HCT116 (cell line): ENCODE measurements at regions not wholly inside any gene's neighbourhood (a gene's known extent, or its start where the extent isn't known, plus 50 kb on each side); places are given as distances from the start of the nearest gene placed in this dataset.

Source experiments
- CTCF ChIP-seq, 3 experiments: fragments of 200-600 bp in 1 of 3; sonication (generic) in 1 of 3; IDR thresholded peaks in 2 of 3; conservative IDR thresholded peaks in 1 of 3; 2 replicates each; pipeline ENCODE4 v1.5.1; 2012 to 2017; ENCODE audit warnings: low read depth in 2 of 3, low read length in 2 of 3, antibody characterized with exemption in 1 of 3, borderline replicate concordance in 1 of 3, control low read depth in 1 of 3, mild to moderate bottlenecking in 1 of 3, mixed read lengths in 1 of 3, mixed run types in 1 of 3, moderate library complexity in 1 of 3; ENCODE audit not compliant: insufficient read depth in 1 of 3
- JUND ChIP-seq: IDR thresholded peaks from 2 replicates; pipeline ENCODE4 v1.6.1; 2012
- POLR2A ChIP-seq: IDR thresholded peaks from 2 replicates; pipeline ENCODE4 v1.7.0; 2011; ENCODE audit warnings: borderline replicate concordance; ENCODE audit not compliant: insufficient read depth, insufficient read length; ENCODE audit errors: extremely low read depth
- POLR2AphosphoS5 ChIP-seq: IDR thresholded peaks from 2 replicates; pipeline ENCODE4 v1.6.1; 2011; ENCODE audit warnings: mild to moderate bottlenecking, low read depth, low read length, moderate library complexity
- SP1 ChIP-seq: IDR thresholded peaks from 2 replicates; pipeline ENCODE4 v1.6.1; 2012; ENCODE audit warnings: low read depth
- SRF ChIP-seq: IDR thresholded peaks from 2 replicates; pipeline ENCODE4 v1.6.1; 2012; ENCODE audit warnings: low read depth
- ZBTB33 ChIP-seq: IDR thresholded peaks from 2 replicates; pipeline ENCODE4 v1.6.1; 2011; ENCODE audit warnings: mild to moderate bottlenecking, low read length, moderate library complexity; ENCODE audit not compliant: insufficient replicate concordance; ENCODE audit errors: extremely low read depth

DNA sequence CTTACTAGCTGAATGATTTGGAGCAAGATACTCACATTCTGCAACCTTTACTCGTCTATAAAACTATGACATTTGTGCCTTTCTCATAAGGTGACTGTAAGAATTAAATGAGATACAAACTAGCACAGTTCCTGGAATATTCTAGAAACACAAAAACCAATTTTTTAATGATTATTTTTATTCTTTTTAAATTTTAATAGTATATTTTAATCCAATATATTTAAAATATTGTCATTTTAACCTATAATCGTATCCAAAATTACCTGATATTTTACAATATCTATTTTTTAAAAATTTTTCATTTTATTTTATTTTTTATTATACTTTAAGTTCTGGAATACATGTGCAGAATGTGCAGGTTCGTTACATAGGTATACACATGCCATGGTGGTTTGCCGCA lies 238.1 kb downstream of the OLFM4 start:
- no peak for TF ChIP-seq JUND
- no peak for TF ChIP-seq POLR2A
- TF ChIP-seq SRF = no peak
- no peak for TF ChIP-seq CTCF (IDR thresholded peaks at IDR 0.05 in 2 of 3, conservative IDR thresholded peaks at IDR 0.05 in 1 of 3; ENCODE audit: borderline replicate concordance in 1 of 3, insufficient read depth in 1 of 3, low read depth in 2 of 3, low read length in 2 of 3)
- no peak for TF ChIP-seq POLR2AphosphoS5
- no peak for TF ChIP-seq SP1
- TF ChIP-seq ZBTB33 = no peak
